SK-N-SH (cell line): ENCODE measurements at regions not wholly inside any gene's neighbourhood (a gene's known extent, or its start where the extent isn't known, plus 50 kb on each side); places are given as distances from the start of the nearest gene placed in this dataset.

Source experiments
- CTCF ChIA-PET: fragments of 300-600, 350-600 bp; formaldehyde crosslinking; extraction: SDS; loops from one replicate; lab custom pipeline; 2021; lab: Yijun Ruan, JAX
- POLR2A ChIA-PET: fragments of 350-600 bp; sonication (Branson Sonifier 250); formaldehyde crosslinking; extraction: SDS; loops from one replicate; lab custom pipeline; 2020; ENCODE audit warnings: antibody characterized with exemption, inconsistent platforms; lab: Yijun Ruan, JAX
- DNase-seq: peaks from one replicate; pipeline ENCODE4 v3.0.0; 2012
- H2AFZ ChIP-seq: fragments of 200-600 bp; sonication (generic); 2 replicates; pipeline ENCODE4 v1.8.1; 2016; ENCODE audit warnings: antibody characterized with exemption, mild to moderate bottlenecking, low read depth
- H3F3A ChIP-seq: fragments of 200-600 bp; sonication (generic); replicated peaks from 2 replicates; pipeline ENCODE3; 2016; ENCODE audit warnings: antibody characterized with exemption, mild to moderate bottlenecking; ENCODE audit not compliant: insufficient read depth
- H3K27ac ChIP-seq, 2 experiments: fragments of 200-500 bp in 1 of 2; fragments of 200-600 bp in 1 of 2; sonication (Bioruptor generic) in 1 of 2; sonication (generic), shearing (Covaris generic) in 1 of 2; 2 replicates each; pipeline versions ENCODE4 v1.5.1 to v1.6.1; 2014 to 2016; ENCODE audit warnings: low read depth in 2 of 2, inconsistent platforms in 1 of 2, low read length in 1 of 2, mild to moderate bottlenecking in 1 of 2, mixed read lengths in 1 of 2
- H3K27me3 ChIP-seq: fragments of 200-600 bp; sonication (generic), shearing (Covaris generic); 2 replicates; pipeline ENCODE4 v1.6.1; 2016; ENCODE audit warnings: mixed run types; ENCODE audit not compliant: insufficient read depth
- H3K36me3 ChIP-seq, 2 experiments: fragments of 200-500 bp in 1 of 2; fragments of 200-600 bp in 1 of 2; sonication (Bioruptor generic) in 1 of 2; sonication (generic) in 1 of 2; replicated peaks in 1 of 2; 2 replicates each; pipeline versions ENCODE3 to v1.5.1; 2014 to 2016; ENCODE audit warnings: low read length in 1 of 2, mild to moderate bottlenecking in 1 of 2; ENCODE audit not compliant: insufficient read depth in 2 of 2, control insufficient read depth in 1 of 2
- H3K4me1 ChIP-seq, 2 experiments: fragments of 200-500 bp in 1 of 2; fragments of 200-600 bp in 1 of 2; sonication (Bioruptor generic) in 1 of 2; sonication (generic), shearing (Covaris generic) in 1 of 2; 2 replicates each; pipeline versions ENCODE4 v1.5.1 to v1.6.1; 2014 to 2016; ENCODE audit warnings: low read depth in 1 of 2, low read length in 1 of 2, mixed run types in 1 of 2; ENCODE audit not compliant: insufficient read depth in 2 of 2, control insufficient read depth in 1 of 2
- H3K4me2 ChIP-seq: fragments of 200-600 bp; sonication (generic), shearing (Covaris generic); 2 replicates; pipeline ENCODE4 v1.6.1; 2017; ENCODE audit warnings: mixed run types
- H3K4me3 ChIP-seq, 2 experiments: fragments of 200-500 bp in 1 of 2; fragments of 200-600 bp in 1 of 2; sonication (Bioruptor generic) in 1 of 2; sonication (generic), shearing (Covaris generic) in 1 of 2; 2 replicates each; pipeline versions ENCODE4 v1.5.1 to v1.8.1; 2014 to 2016; ENCODE audit warnings: low read depth in 2 of 2, inconsistent platforms in 1 of 2, low read length in 1 of 2, mild to moderate bottlenecking in 1 of 2, mixed read lengths in 1 of 2, moderate library complexity in 1 of 2
- H3K79me2 ChIP-seq: fragments of 200-600 bp; sonication (generic); 2 replicates; pipeline ENCODE4 v1.8.1; 2017; ENCODE audit warnings: mild to moderate bottlenecking; ENCODE audit not compliant: insufficient read depth
- H3K9ac ChIP-seq: fragments of 200-600 bp; sonication (generic); 2 replicates; pipeline ENCODE4 v1.6.1; 2017; ENCODE audit warnings: mixed run types
- H3K9me2 ChIP-seq: fragments of 200-600 bp; sonication (generic); 2 replicates; pipeline ENCODE4 v1.6.1; 2017; ENCODE audit warnings: mixed run types
- H3K9me3 ChIP-seq: fragments of 200-600 bp; sonication (generic); 2 replicates; pipeline ENCODE4 v1.6.1; 2017; ENCODE audit warnings: mixed run types, mild to moderate bottlenecking, moderate library complexity
- H4K20me1 ChIP-seq: fragments of 200-600 bp; sonication (generic); 2 replicates; pipeline ENCODE4 v1.6.1; 2017; ENCODE audit warnings: mild to moderate bottlenecking, mixed run types; ENCODE audit not compliant: insufficient read depth
- CHD2 ChIP-seq: fragments of 150-350 bp; IDR thresholded peaks from 2 replicates; pipeline ENCODE4 v1.6.1; 2018; ENCODE audit warnings: low read length; ENCODE audit not compliant: partially characterized antibody
- CTCF ChIP-seq: fragments of 200-600 bp; sonication (generic); IDR thresholded peaks from 2 replicates; pipeline ENCODE4 v1.6.1; 2017; ENCODE audit warnings: antibody characterized with exemption, mild to moderate bottlenecking, moderate library complexity
- ELF1 ChIP-seq: IDR thresholded peaks from 2 replicates; pipeline ENCODE4 v1.4.0; 2012
- EP300 ChIP-seq, 2 experiments: IDR thresholded peaks; 2 replicates each; pipeline versions ENCODE4 v1.4.0 to v1.6.1; 2012; ENCODE audit warnings: borderline replicate concordance in 1 of 2, low read depth in 1 of 2, low read length in 1 of 2
- EZH2phosphoT487 ChIP-seq: fragments of 200-600 bp; sonication (generic); IDR thresholded peaks from 2 replicates; pipeline ENCODE4 v1.6.1; 2017; ENCODE audit warnings: low read depth, mixed run types, mild to moderate bottlenecking, antibody characterized with exemption, moderate library complexity, borderline replicate concordance
- FOSL2 ChIP-seq: IDR thresholded peaks from 2 replicates; pipeline ENCODE4 v1.4.0; 2012; ENCODE audit warnings: low read depth, mild to moderate bottlenecking, moderate library complexity, borderline replicate concordance
- FOXJ3 ChIP-seq: sonication (generic); formaldehyde crosslinking; IDR thresholded peaks from 2 replicates; pipeline ENCODE4 v1.5.1; 2020; ENCODE audit warnings: mild to moderate bottlenecking, missing genetic modification reagents
- FOXM1 ChIP-seq: IDR thresholded peaks from 2 replicates; pipeline ENCODE4 v1.4.0; 2012; ENCODE audit warnings: low read depth, mild to moderate bottlenecking
- IRF3 ChIP-seq: fragments of 150-350 bp; IDR thresholded peaks from 2 replicates; pipeline ENCODE4 v1.6.1; 2016; ENCODE audit warnings: mild to moderate bottlenecking, low read depth, low read length
- JUND ChIP-seq: IDR thresholded peaks from 2 replicates; pipeline ENCODE4 v1.4.0; 2012
- PBX3 ChIP-seq: IDR thresholded peaks from 2 replicates; pipeline ENCODE4; 2012
- POLR2AphosphoS5 ChIP-seq: IDR thresholded peaks from 2 replicates; pipeline ENCODE4 v1.6.1; 2012; ENCODE audit warnings: low read depth, low read length
- RFX5 ChIP-seq: IDR thresholded peaks from 2 replicates; pipeline ENCODE4 v1.6.1; 2012; ENCODE audit warnings: mild to moderate bottlenecking, improper control_type of control experiment, low read length
- RXRA ChIP-seq: IDR thresholded peaks from 2 replicates; pipeline ENCODE4 v1.4.0; 2012; ENCODE audit warnings: low read depth, mild to moderate bottlenecking, borderline replicate concordance
- SIN3A ChIP-seq: IDR thresholded peaks from 2 replicates; pipeline ENCODE4 v1.6.1; 2012; ENCODE audit warnings: low read depth, mild to moderate bottlenecking, low read length, moderate library complexity, borderline replicate concordance
- SMC3 ChIP-seq: IDR thresholded peaks from 2 replicates; pipeline ENCODE4 v1.6.1; 2012; ENCODE audit warnings: low read depth, low read length, improper control_type of control experiment
- TAF1 ChIP-seq: IDR thresholded peaks from 2 replicates; pipeline ENCODE4 v1.6.1; 2012; ENCODE audit warnings: low read depth, mild to moderate bottlenecking, low read length, moderate library complexity, borderline replicate concordance
- TEAD4 ChIP-seq: IDR thresholded peaks from 2 replicates; pipeline ENCODE4 v1.4.0; 2012; ENCODE audit warnings: mild to moderate bottlenecking, borderline replicate concordance; ENCODE audit not compliant: insufficient read depth
- USF1 ChIP-seq: IDR thresholded peaks from 2 replicates; pipeline ENCODE4 v1.4.0; 2012; ENCODE audit warnings: low read depth, borderline replicate concordance
- ZBTB33 ChIP-seq: IDR thresholded peaks from 2 replicates; pipeline ENCODE4 v1.4.0; 2012; ENCODE audit warnings: low read depth, borderline replicate concordance
- WGBS: methylation state at CpG from one replicate; pipeline ENCODE4 v1.1.6; 2017; ENCODE audit warnings: low lambda C conversion rate; 5-methylcytosine and 5-hydroxymethylcytosine counted together

- Histone ChIP-seq H3K79me2 (no peaks in the 10 kb centered on the region), H3F3A (no peaks in the 10 kb centered on the region), H3K4me2 (no peak overlapping the region), H4K20me1 (no peaks in the 10 kb centered on the region), H3K9me2 (no peaks in the 10 kb centered on the region), H2AFZ (no peak overlapping the region), H3K27me3 (0 out of 2 replicates have a peak, but pooled peaks cover 5% of the 10 kb centered on the region), H3K4me1 (peaks cover 0 to 7% of the 10 kb centered on the region in 2 experiments; a peak in 1 of 4 replicates), H3K4me3 (no peak overlapping the region), H3K9ac (no peak overlapping the region), H3K27ac (no peak overlapping the region), H3K9me3 (no peaks in the 10 kb centered on the region), H3K36me3 (no peaks in the 10 kb centered on the region)
- POLR2A ChIA-PET, result no interaction called here
- TF ChIP-seq ELF1 (no peak), CHD2 (no peak), IRF3 (no peak), POLR2AphosphoS5 (no peak), FOSL2 (no peak), EP300 (IDR thresholded peaks at IDR 0.05; ENCODE audit: borderline replicate concordance in 1 of 2, low read depth in 1 of 2, low read length in 1 of 2) (no peak), FOXM1 (no peak), USF1 (no peak), TEAD4 (no peak), SIN3A (no peak), ZBTB33 (no peak), FOXJ3 (CRISPR knock-in tag) (no peak), RXRA (no peak), SMC3 (no peak), RFX5 (no peak), JUND (no peak), CTCF (no peak), EZH2phosphoT487 (no peak), PBX3 (no peak), TAF1 (no peak)
- DNase-seq, result no peak
- 22% methylated on average over 3 of the region's 3 CpGs for WGBS
- CTCF ChIA-PET, result interaction anchor here (2.9 to 4.6 kb wide), 2 partner anchors 8 to 115 kb away, joined by 10 to 38 read pairs; no protein-coding TSS in a partner anchor
These were observed 110.4 kb downstream of the RAMP3 start for GRCh38 chr7:45268013-45268412.
